ENCODE measurements at regions not wholly inside any gene's neighbourhood (a gene's known extent, or its start where the extent isn't known, plus 50 kb on each side); places are given as distances from the start of the nearest gene placed in this dataset.

DNA sequence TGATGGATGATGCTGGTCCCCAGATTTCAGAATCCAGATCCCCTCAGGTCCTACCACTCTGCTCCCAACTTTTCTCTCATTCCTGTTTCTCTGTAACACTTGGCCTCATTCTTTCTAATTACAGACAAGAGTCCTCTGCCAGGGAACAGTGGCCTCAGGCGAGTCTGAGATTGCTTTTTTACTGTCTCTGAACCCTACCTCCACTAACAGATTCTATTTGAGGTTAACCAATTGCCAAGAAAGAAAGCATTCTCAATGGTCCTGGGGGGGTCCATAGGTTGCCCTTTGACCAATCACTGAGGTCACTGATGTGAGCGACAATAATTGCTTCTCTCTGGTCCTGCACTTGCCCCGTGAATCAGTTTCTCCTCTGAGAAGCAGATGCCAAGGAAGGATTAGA is 145.2 kb upstream of the TMEM108 start:
- WGBS: 78% methylated on average over 3 of the region's 3 CpGs
- intact Hi-C loops (cut with DNase I): no loop called here
- Histone ChIP-seq H3K27me3 (replicated peaks; ENCODE audit: insufficient read depth) (no peaks in the 10 kb centered on the region), H3K4me3 (no peak overlapping the region), H3K27ac (no peak overlapping the region), H3K36me3 (no peaks in the 10 kb centered on the region), H3K9me3 (no peaks in the 10 kb centered on the region), H3K4me1 (replicated peaks) (no peaks in the 10 kb centered on the region)
- TF ChIP-seq POLR2A (IDR thresholded peaks at IDR 0.05) (no peak), POLR2AphosphoS5 (IDR thresholded peaks at IDR 0.05) (no peak)
- TF ChIP-seq, protein P1, sequence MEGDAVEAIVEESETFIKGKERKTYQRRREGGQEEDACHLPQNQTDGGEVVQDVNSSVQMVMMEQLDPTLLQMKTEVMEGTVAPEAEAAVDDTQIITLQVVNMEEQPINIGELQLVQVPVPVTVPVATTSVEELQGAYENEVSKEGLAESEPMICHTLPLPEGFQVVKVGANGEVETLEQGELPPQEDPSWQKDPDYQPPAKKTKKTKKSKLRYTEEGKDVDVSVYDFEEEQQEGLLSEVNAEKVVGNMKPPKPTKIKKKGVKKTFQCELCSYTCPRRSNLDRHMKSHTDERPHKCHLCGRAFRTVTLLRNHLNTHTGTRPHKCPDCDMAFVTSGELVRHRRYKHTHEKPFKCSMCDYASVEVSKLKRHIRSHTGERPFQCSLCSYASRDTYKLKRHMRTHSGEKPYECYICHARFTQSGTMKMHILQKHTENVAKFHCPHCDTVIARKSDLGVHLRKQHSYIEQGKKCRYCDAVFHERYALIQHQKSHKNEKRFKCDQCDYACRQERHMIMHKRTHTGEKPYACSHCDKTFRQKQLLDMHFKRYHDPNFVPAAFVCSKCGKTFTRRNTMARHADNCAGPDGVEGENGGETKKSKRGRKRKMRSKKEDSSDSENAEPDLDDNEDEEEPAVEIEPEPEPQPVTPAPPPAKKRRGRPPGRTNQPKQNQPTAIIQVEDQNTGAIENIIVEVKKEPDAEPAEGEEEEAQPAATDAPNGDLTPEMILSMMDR (IDR thresholded peaks at IDR 0.05): no peak
- no peak for DNase-seq (ENCODE audit: low spot score)

DNA sequence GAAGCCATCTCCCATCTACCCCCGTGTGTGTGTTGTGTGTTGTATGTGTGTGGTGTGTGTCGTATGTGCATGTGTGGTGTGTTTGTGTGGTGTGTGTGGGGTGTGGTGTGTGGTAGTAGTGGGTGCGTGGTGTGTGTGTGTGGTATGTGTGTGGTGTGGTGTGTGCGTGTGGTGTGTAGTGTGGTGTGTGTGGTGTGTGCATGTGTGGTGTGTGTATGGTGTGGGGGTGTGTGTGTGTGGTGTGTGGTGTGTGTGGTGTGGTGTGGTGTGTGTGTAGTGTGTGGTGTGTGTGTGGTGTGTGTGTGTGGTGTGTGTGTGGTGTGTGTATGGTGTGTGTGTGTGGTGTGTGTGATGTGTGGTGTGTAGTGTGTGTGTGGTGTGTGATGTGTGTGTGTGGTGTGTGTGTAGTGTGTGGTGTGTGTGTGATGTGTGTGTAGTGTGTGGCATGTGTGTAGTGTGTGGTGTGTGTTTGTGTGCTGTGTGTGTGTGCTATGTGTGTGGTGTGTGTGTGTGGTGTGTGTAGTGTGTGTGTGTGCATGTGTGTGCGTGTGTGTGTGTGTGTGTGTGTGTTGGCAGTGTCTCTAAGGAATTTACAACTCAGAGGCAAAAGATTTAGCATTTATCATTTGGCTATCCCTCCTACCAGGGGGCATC is 156.3 kb upstream of the TMEM108 start:
- H3K36me3 ChIP-seq: no peaks in the 10 kb centered on the region
- 63% methylated on average over 5 of the region's 5 CpGs for WGBS
- H3K27ac ChIP-seq: no peak overlapping the region
- H3K4me1 ChIP-seq (replicated peaks): no peaks in the 10 kb centered on the region
- intact Hi-C loops (cut with DNase I): no loop called here
- H3K9me3 ChIP-seq: no peaks in the 10 kb centered on the region
- no peak overlapping the region for H3K4me3 ChIP-seq
- no peaks in the 10 kb centered on the region for H3K27me3 ChIP-seq (replicated peaks; ENCODE audit: insufficient read depth)
- no peak for TF ChIP-seq POLR2A (IDR thresholded peaks at IDR 0.05)
- no peak for TF ChIP-seq POLR2AphosphoS5 (IDR thresholded peaks at IDR 0.05)
- TF ChIP-seq, protein P1 (IDR thresholded peaks at IDR 0.05): no peak
- no peak for DNase-seq (ENCODE audit: low spot score)

DNA sequence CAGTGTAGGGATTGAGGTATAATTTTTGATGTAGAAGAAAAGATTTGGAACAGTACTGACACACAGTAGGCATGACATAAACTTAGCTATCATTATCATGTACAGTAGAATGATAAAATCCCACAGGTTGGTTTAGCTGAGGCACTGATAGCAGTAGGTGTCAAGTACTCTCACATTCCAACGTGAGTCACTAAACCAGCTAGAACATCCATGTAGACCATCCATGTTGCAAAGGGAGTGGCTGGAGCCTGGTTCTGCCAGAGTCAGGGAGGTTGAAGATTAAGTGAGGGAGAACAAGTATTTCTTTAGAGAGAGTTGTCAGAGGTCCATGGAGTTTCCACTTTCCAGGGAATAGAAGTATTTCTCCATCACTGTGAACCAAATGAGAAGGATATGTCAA is 157.2 kb upstream of the TMEM108 start:
- no peaks in the 10 kb centered on the region for H3K4me1 ChIP-seq (replicated peaks)
- H3K27ac ChIP-seq: no peak overlapping the region
- H3K27me3 ChIP-seq (replicated peaks; ENCODE audit: insufficient read depth): no peaks in the 10 kb centered on the region
- no peaks in the 10 kb centered on the region for H3K36me3 ChIP-seq
- intact Hi-C loops (cut with DNase I): no loop called here
- WGBS: 94% methylated on average over 1 of the region's 1 CpG
- no peak for DNase-seq (ENCODE audit: low spot score)
- TF ChIP-seq, protein P1 (IDR thresholded peaks at IDR 0.05): no peak
- TF ChIP-seq POLR2A (IDR thresholded peaks at IDR 0.05): no peak
- no peak for TF ChIP-seq POLR2AphosphoS5 (IDR thresholded peaks at IDR 0.05)
- H3K4me3 ChIP-seq: no peak overlapping the region
- H3K9me3 ChIP-seq: no peaks in the 10 kb centered on the region

DNA sequence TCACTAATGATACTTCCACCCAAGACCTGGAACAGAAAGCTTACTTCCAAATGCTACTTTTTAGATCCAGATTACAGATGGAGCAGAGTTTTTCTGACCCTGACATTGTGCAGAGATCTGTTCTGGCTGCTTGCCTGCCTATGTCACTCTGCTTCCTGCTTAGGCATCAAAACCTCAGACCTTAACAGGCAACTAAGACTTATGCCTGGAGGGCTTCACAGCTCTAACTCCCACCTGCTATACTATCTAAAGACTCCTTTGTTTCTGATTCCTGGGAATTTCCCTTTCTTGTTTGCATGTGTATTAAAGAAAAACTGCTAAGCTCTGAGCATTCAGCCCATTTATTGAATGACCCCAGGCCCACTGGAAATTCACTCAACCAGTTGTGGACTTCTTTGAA is 157.4 kb upstream of the NPHP3 start:
- Histone ChIP-seq H3K4me1 (replicated peaks) (no peaks in the 10 kb centered on the region), H3K27me3 (replicated peaks; ENCODE audit: insufficient read depth) (no peaks in the 10 kb centered on the region), H3K36me3 (no peaks in the 10 kb centered on the region), H3K9me3 (no peaks in the 10 kb centered on the region), H3K4me3 (no peak overlapping the region), H3K27ac (no peak overlapping the region)
- TF ChIP-seq POLR2AphosphoS5 (IDR thresholded peaks at IDR 0.05): no peak
- TF ChIP-seq, protein P1 (IDR thresholded peaks at IDR 0.05): no peak
- no peak for TF ChIP-seq POLR2A (IDR thresholded peaks at IDR 0.05)
- no peak for DNase-seq (ENCODE audit: low spot score)
- intact Hi-C loops (cut with DNase I): no loop called here

DNA sequence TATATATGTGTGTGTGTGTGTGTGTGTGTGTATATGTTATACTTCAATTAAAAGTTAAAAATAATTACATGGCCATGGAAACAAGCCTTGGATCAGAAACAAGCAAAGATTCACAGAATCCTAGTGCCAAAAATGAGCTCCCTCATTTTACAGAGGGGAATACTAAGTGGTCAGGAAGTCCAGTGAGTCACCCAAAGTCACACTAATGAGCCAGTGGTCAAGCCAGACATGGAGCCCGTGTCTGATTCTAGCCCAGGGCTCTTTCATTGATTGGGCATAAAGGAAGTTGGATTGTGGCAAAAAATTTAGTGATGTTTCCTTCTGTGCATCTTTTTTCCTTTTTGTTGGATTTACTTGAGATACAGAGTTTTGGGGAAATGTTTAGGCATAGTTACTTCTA is 152.5 kb upstream of the NPHP3 start:
- whole genome bisulfite sequencing: 67% methylated on average over 1 of the region's 1 CpG
- TF ChIP-seq POLR2AphosphoS5 (IDR thresholded peaks at IDR 0.05): no peak
- TF ChIP-seq POLR2A (IDR thresholded peaks at IDR 0.05): no peak
- TF ChIP-seq, protein P1 (IDR thresholded peaks at IDR 0.05): no peak
- no peak for DNase-seq (ENCODE audit: low spot score)

More for the DNA sequence above, 152.5 kb upstream of the NPHP3 start:
- intact Hi-C loops (cut with DNase I): no loop called here
- no peaks in the 10 kb centered on the region for H3K27me3 ChIP-seq (replicated peaks; ENCODE audit: insufficient read depth)
- no peak overlapping the region for H3K4me3 ChIP-seq
- H3K36me3 ChIP-seq: no peaks in the 10 kb centered on the region
- no peak overlapping the region for H3K27ac ChIP-seq
- no peaks in the 10 kb centered on the region for H3K9me3 ChIP-seq
- no peaks in the 10 kb centered on the region for H3K4me1 ChIP-seq (replicated peaks)

Data from prostate gland (tissue), 2 donors.